WERI-Rb-1 (cell line): ENCODE measurements at regions not wholly inside any gene's neighbourhood (a gene's known extent, or its start where the extent isn't known, plus 50 kb on each side); places are given as distances from the start of the nearest gene placed in this dataset.

Source experiments
- DNase-seq: peaks from one replicate; pipeline ENCODE4 v3.0.0-alpha.2; 2020
- H3K27ac ChIP-seq: fragments of 250-450 bp; sonication (Bioruptor Pico); 2 replicates; pipeline ENCODE4 v1.5.1; 2020; ENCODE audit warnings: mild to moderate bottlenecking, moderate library complexity
- H3K27me3 ChIP-seq: fragments of 250-450 bp; sonication (Bioruptor Pico); 2 replicates; pipeline ENCODE4 v1.5.1; 2021; ENCODE audit warnings: mild to moderate bottlenecking, low read depth, moderate library complexity; ENCODE audit not compliant: insufficient read depth, severe bottlenecking
- H3K36me3 ChIP-seq: fragments of 250-450 bp; sonication (Bioruptor Pico); 2 replicates; pipeline ENCODE4 v1.5.1; 2020; ENCODE audit warnings: mild to moderate bottlenecking, moderate library complexity
- H3K4me3 ChIP-seq: 2 replicates; pipeline ENCODE4 v1.5.1; 2011; ENCODE audit warnings: low read depth, mild to moderate bottlenecking, control low read depth, low read length
- H3K9me3 ChIP-seq: fragments of 250-450 bp; sonication (Bioruptor Pico); 2 replicates; pipeline ENCODE4 v1.5.1; 2021; ENCODE audit warnings: mild to moderate bottlenecking, moderate library complexity; ENCODE audit not compliant: severe bottlenecking
- CTCF ChIP-seq: IDR thresholded peaks from 2 replicates; pipeline ENCODE4 v1.5.1; 2011; ENCODE audit warnings: low read depth, mild to moderate bottlenecking, control low read depth, inconsistent platforms, low read length

GRCh38 chr12:87444039-87444438 is 585.2 kb downstream of the C12orf50 start:
- Histone ChIP-seq H3K4me3 (no peak overlapping the region), H3K36me3 (no peaks in the 10 kb centered on the region), H3K27me3 (no peaks in the 10 kb centered on the region), H3K27ac (no peak overlapping the region), H3K9me3 (no peaks in the 10 kb centered on the region)
- no peak for TF ChIP-seq CTCF
- DNase-seq: no peak

GRCh38 chr12:87441511-87441910 is 587.7 kb downstream of the C12orf50 start:
- Histone ChIP-seq H3K27ac (no peak overlapping the region), H3K9me3 (no peaks in the 10 kb centered on the region), H3K27me3 (no peaks in the 10 kb centered on the region), H3K4me3 (no peak overlapping the region), H3K36me3 (no peaks in the 10 kb centered on the region)
- no peak for DNase-seq
- no peak for TF ChIP-seq CTCF

GRCh38 chr12:87439990-87440827 is 589.0 kb downstream of the C12orf50 start:
- no peak for TF ChIP-seq CTCF
- Histone ChIP-seq H3K9me3 (no peaks in the 10 kb centered on the region), H3K4me3 (no peak overlapping the region), H3K27ac (no peak overlapping the region), H3K36me3 (no peaks in the 10 kb centered on the region), H3K27me3 (no peaks in the 10 kb centered on the region)
- DNase-seq: no peak

GRCh38 chr12:87430444-87430843 is 598.8 kb downstream of the C12orf50 start:
- H3K36me3 ChIP-seq: no peaks in the 10 kb centered on the region
- no peaks in the 10 kb centered on the region for H3K27me3 ChIP-seq
- H3K27ac ChIP-seq: no peak overlapping the region
- no peak for TF ChIP-seq CTCF
- H3K9me3 ChIP-seq: no peaks in the 10 kb centered on the region
- DNase-seq: no peak
- H3K4me3 ChIP-seq: no peak overlapping the region

- no peaks in the 10 kb centered on the region for H3K9me3 ChIP-seq
- no peaks in the 10 kb centered on the region for H3K36me3 ChIP-seq
- no peak overlapping the region for H3K27ac ChIP-seq
- H3K27me3 ChIP-seq: no peaks in the 10 kb centered on the region
- TF ChIP-seq CTCF: no peak
- no peak overlapping the region for H3K4me3 ChIP-seq
- no peak for DNase-seq
Measured at GRCh38 chr12:87428701-87429277, 600.4 kb downstream of the C12orf50 start.

- H3K27me3 ChIP-seq: no peaks in the 10 kb centered on the region
- no peak overlapping the region for H3K4me3 ChIP-seq
- H3K9me3 ChIP-seq: no peaks in the 10 kb centered on the region
- no peak for TF ChIP-seq CTCF
- no peak for DNase-seq
- no peak overlapping the region for H3K27ac ChIP-seq
- no peaks in the 10 kb centered on the region for H3K36me3 ChIP-seq
Measured at GRCh38 chr12:87427770-87428169, 601.4 kb downstream of the C12orf50 start.
